Dendritic cell treated with granulocyte-macrophage colony-stimulating factor and Interleukin-4, amounts not matched to agents 40 ng/mL and 50 ng/mL, for 4 days (primary cell): ENCODE measurements at regions not wholly inside any gene's neighbourhood (a gene's known extent, or its start where the extent isn't known, plus 50 kb on each side); places are given as distances from the start of the nearest gene placed in this dataset.

Source experiments
- H3K27ac Mint-ChIP-seq: one replicate; pipeline ENCODE4 v1.8.0; 2022; ENCODE audit warnings: mild to moderate bottlenecking, mixed read lengths
- H3K27me3 Mint-ChIP-seq: one replicate; pipeline ENCODE4 v1.8.0; 2022; ENCODE audit warnings: mild to moderate bottlenecking, mixed read lengths
- H3K36me3 Mint-ChIP-seq: one replicate; pipeline ENCODE4 v1.8.0; 2022; ENCODE audit warnings: low read depth, mixed read lengths
- H3K4me1 Mint-ChIP-seq: one replicate; pipeline ENCODE4 v1.8.0; 2022; ENCODE audit warnings: low read depth, mixed read lengths
- H3K4me3 Mint-ChIP-seq: one replicate; pipeline ENCODE4 v1.8.0; 2022; ENCODE audit warnings: mild to moderate bottlenecking, moderate library complexity, mixed read lengths
- H3K9me3 Mint-ChIP-seq: one replicate; pipeline ENCODE4 v1.8.0; 2022; ENCODE audit warnings: mixed read lengths
- intact Hi-C: fragments of 100-400 bp; cut with micrococcal nuclease; formaldehyde crosslinking; loops from one replicate; pipeline ENCODE4 v1.15.0; 2022

DNA sequence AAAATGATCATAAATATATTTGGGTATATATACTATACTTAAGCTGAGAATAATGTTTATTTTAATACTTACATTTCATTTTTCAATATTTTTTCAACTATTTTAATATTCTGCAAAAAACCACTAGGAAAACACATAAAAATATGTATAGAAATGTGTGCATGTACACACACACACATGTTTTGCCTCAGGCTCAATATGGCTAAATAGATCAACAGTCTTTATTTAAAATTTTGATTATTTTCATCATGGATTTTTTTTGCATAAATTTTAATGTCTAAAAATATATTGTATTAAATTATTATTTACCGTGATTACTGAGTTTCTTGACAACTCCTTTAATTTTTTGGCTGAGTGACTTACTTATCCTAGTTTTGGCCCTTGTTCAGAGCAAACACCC, 846.5 kb downstream of the DHX35 start:
- Mint-ChIP-seq H3K36me3 (no peaks in the 10 kb centered on the region), H3K27me3 (no peaks in the 10 kb centered on the region), H3K27ac (no peak overlapping the region), H3K4me3 (no peak overlapping the region), H3K4me1 (no peaks in the 10 kb centered on the region), H3K9me3 (no peaks in the 10 kb centered on the region)
- intact Hi-C loops = no loop called here

DNA sequence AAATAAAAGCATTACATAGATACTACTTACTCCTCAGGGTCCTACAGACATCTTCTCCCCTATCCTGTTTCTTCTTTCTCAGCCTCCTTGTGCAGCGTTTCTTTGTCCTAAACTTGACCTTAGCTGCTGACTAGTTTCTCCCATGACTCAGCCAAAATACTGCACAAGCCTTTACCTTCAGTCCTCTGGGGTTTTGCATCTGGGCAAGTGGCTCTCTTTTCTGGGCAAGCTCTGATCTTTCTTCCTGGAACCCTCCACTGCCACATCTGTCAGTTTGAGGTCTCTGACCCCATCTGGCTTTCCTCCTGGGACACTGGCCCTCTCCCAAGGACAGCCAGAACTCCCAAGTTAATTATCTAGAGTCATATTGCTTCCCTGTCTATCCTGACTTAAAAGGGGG, 838.4 kb downstream of the DHX35 start:
- Mint-ChIP-seq H3K9me3 (no peaks in the 10 kb centered on the region), H3K27me3 (no peaks in the 10 kb centered on the region), H3K4me3 (no peak overlapping the region), H3K4me1 (no peaks in the 10 kb centered on the region), H3K27ac (no peak overlapping the region), H3K36me3 (no peaks in the 10 kb centered on the region)
- intact Hi-C loops = no loop called here

DNA sequence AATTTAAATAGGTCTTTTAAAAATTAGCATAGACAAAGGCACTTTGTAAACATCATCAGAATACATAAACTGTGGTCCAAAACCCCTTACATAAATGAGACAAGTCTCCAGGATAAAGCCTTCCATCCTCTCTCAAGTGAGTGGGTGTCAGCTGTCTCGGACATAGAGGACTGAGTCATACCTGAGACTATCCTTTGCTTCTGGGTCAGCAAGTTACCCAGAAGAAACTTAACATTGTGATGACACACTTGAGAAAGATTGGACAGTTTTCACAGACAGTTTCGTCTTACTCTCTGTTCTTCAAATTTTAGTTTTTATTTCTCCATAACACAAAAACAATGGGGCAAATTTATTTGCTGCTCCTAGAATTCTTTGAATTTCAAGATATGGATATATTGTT, 838.0 kb downstream of the DHX35 start:
- H3K9me3 Mint-ChIP-seq = no peaks in the 10 kb centered on the region
- no peaks in the 10 kb centered on the region for H3K4me1 Mint-ChIP-seq
- intact Hi-C loops = no loop called here
- no peaks in the 10 kb centered on the region for H3K27me3 Mint-ChIP-seq
- H3K36me3 Mint-ChIP-seq = no peaks in the 10 kb centered on the region
- H3K27ac Mint-ChIP-seq = no peak overlapping the region
- no peak overlapping the region for H3K4me3 Mint-ChIP-seq

DNA sequence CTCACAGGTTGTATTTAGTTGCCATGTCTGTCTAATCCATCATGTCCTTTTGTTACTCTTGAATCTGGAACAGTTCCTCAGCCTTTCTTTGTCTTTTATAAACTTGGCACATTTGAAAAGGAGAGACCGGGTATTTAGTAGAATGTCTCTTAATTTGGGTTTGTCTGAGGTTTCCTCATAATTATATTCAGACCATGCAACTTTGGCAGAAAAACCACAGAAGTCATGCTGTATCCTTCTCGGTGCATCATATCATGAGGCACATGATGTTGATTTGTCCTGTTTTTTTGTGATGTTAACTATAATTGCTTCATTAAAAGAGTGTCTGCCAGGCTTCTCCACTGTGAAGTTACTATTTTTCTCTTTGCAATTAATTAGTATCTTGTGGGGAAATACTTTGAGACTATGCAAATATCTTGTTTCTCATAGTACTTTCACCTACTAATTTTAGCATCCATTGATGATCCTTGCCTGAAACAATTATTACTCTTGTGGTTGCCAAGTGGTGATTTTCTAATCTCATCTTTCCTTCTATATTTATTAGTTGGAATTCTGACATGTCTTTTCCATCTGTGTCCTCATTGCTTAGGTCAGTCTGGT, 837.3 kb downstream of the DHX35 start:
- intact Hi-C loops = no loop called here
- no peaks in the 10 kb centered on the region for H3K36me3 Mint-ChIP-seq
- no peak overlapping the region for H3K27ac Mint-ChIP-seq
- no peak overlapping the region for H3K4me3 Mint-ChIP-seq
- H3K9me3 Mint-ChIP-seq = no peaks in the 10 kb centered on the region
- H3K4me1 Mint-ChIP-seq = no peaks in the 10 kb centered on the region
- no peaks in the 10 kb centered on the region for H3K27me3 Mint-ChIP-seq

DNA sequence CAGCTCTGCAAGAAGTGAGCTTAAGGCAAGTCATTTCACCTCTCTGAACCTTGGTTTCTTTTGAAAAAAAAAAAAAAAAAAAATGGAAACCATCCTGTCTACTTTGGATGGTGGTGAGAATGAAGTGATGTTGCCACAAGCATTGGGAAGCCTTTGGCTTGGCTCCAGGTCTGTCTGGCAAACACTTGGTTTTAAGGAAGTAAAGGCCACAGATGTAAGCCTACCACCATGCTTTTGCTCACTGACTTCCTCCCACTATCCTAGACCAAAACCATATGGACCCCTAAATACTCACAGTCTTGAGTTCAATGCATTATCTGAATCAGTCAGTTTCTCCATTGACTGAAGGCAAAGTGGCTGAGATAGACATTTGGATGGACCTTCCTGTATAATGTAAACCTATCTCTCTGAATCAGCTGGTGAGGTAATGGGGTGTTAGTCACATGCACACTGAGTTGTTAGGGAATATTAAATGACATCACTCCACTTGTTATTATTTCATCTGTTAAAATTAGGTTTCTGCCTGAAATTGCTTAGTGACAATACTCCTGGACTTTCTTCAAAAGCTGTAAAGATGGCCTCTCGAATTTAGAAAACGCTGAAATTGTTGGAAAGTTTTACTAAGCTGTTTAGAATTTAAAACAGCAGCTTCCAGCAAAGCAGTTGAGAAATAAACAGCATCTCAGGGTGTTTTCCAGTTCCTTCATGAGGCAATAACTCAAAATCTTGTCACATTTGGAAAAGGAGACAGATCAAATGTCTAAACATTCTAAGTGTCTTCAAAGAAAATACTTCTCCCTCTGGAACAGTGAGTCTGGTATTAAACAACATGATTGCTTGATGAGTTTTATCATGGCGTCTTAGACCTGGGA, 833.5 kb downstream of the DHX35 start:
- Mint-ChIP-seq H3K4me3 (no peak overlapping the region), H3K9me3 (peaks cover 9% of the 10 kb centered on the region), H3K4me1 (no peaks in the 10 kb centered on the region), H3K36me3 (no peaks in the 10 kb centered on the region), H3K27me3 (no peaks in the 10 kb centered on the region), H3K27ac (no peak overlapping the region)
- intact Hi-C loops = no loop called here

DNA sequence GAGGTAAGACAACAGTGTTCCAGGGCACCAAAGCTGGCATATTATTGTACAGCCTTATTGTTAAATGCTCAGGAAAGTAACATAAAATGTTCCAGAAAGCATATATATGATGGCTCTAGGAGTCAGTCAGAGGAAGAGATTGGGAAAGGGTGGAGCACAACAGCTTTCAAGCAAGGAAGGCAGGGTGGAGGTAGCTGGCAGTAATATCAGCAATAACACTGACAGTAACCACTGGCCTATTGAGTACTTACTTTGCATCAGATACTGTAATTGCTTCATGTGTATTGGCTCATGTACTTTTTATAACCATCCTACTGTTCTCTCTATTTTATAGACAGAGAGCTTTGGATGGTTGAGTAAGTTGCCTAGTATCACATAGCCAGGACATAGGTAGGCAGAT, 830.2 kb downstream of the DHX35 start:
- H3K4me3 Mint-ChIP-seq = no peak overlapping the region
- no peaks in the 10 kb centered on the region for H3K4me1 Mint-ChIP-seq
- no peaks in the 10 kb centered on the region for H3K27me3 Mint-ChIP-seq
- no peaks in the 10 kb centered on the region for H3K36me3 Mint-ChIP-seq
- peaks cover 9% of the 10 kb centered on the region for H3K9me3 Mint-ChIP-seq
- no peak overlapping the region for H3K27ac Mint-ChIP-seq
- intact Hi-C loops = no loop called here

DNA sequence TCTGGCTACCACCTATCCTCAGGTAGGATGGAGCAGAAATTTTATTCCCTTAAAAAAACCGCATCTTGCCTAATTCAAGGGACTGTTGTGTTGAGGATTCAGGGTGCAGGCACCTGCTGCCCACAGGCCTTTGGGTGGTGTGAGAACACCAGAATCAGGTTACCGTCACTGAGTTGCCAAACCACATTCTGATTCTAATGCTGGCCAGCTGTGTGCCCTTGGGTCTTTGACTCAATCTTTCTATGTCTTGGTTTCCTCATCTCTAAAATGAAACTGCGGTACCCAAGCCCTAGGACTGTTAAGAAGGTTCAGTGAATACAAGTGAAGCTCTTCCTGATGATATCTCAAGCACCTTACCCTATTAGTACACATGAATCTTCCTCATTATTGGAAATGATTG, 827.3 kb downstream of the DHX35 start:
- no peak overlapping the region for H3K27ac Mint-ChIP-seq
- no peak overlapping the region for H3K4me3 Mint-ChIP-seq
- no peaks in the 10 kb centered on the region for H3K27me3 Mint-ChIP-seq
- no peaks in the 10 kb centered on the region for H3K36me3 Mint-ChIP-seq
- H3K9me3 Mint-ChIP-seq = peaks cover 24% of the 10 kb centered on the region
- intact Hi-C loops = loop anchor here (10.0 kb wide), 1 partner anchor 65 kb away; no protein-coding TSS in a partner anchor
- no peaks in the 10 kb centered on the region for H3K4me1 Mint-ChIP-seq

DNA sequence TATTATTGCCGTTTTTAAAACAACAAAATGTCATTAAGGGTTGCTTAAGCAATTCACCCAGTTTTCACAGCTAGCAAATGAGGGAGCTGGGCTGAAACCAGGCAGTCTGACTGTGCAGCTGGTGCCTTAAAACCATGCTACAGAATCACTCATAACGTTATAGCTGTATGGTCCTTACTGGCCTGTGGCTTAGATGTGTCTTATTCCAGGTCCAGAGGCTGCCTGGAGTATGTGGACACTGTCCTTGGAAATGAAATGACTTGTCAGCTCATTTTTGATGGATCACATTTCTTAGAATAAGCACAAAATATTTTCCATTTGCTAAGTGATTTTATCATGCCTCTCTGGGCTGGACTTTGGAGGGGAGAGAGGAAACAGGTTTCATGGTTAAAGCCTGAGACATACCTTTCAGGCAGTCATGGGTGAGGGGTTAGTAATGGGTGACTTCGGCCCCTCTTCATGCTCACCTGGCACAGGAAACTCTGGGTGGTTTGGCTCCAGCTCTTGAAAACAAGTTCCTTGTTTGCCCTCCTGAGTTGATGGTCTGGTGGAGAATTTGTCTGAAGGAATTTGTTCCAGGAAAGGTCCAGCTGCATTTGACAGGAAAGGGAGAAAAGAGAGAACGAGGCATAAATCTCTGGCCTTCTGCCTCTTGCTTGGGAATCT, 823.2 kb downstream of the DHX35 start:
- H3K27me3 Mint-ChIP-seq = no peaks in the 10 kb centered on the region
- intact Hi-C loops = loop anchor here (10.0 kb wide), 1 partner anchor 69 kb away; no protein-coding TSS in a partner anchor
- H3K36me3 Mint-ChIP-seq = no peaks in the 10 kb centered on the region
- H3K9me3 Mint-ChIP-seq = peaks cover 37% of the 10 kb centered on the region
- H3K4me1 Mint-ChIP-seq = no peaks in the 10 kb centered on the region
- no peak overlapping the region for H3K27ac Mint-ChIP-seq
- H3K4me3 Mint-ChIP-seq = no peak overlapping the region

DNA sequence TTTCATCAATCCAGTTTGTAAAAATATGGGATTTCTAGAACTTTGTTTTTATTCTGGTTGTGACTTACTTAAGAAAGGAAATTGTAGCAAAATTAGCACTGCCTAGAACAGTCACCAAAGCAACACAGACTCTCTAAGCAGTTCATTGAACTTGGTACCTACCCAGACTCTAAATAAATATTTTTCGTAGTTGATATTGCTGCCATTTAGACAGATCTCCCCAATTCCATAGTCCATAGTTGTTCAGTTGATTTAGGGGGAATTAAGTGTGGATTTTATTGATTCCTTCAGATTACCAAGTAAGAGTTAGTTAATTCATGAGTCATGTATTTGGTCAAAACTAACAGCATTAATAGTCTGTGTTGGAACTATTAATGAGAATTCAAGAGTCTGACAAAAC, 822.5 kb downstream of the DHX35 start:
- Mint-ChIP-seq H3K4me3 (no peak overlapping the region), H3K27me3 (no peaks in the 10 kb centered on the region), H3K27ac (no peak overlapping the region), H3K36me3 (no peaks in the 10 kb centered on the region), H3K4me1 (no peaks in the 10 kb centered on the region), H3K9me3 (peaks cover 37% of the 10 kb centered on the region)
- intact Hi-C loops = loop anchor here (10.0 kb wide), 1 partner anchor 70 kb away; no protein-coding TSS in a partner anchor

DNA sequence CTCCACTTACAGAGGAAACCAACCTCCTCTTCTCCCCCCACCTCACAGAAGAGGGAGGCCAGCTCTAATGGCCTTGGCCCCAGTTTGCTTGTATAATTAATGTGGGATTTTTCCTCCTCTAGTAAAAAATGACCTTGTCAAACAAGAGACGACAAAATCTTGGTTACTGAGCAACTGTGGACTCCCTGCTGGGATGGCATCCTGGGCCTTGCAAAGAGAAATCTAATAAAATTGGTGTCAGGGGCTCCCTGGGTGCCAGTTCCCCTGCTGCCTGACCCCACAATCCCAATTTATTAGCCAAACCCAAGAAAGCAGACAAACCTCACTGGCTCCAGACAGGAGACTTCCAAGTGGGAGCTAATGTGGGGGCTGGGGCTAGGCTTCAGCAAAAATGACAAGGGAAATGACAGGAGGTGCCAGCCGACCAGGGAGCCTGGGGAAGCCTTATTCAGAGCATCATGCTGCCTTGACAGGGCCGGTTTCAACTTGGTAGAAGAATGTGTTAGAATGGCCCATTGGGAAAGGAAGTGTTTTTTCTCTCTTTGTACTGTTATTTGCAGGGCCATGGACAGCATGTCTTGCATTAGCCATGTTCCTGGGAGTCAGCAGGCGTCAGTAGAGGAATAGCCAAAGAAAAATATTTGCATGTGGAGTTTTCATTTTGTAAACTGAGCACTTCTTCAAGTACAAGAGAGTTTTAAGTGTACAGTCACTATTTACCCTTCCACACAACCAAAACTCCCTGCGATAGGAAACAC, 816.9 kb downstream of the DHX35 start:
- Mint-ChIP-seq H3K27ac (no peak overlapping the region), H3K4me1 (no peaks in the 10 kb centered on the region)
- intact Hi-C loops = no loop called here

DNA sequence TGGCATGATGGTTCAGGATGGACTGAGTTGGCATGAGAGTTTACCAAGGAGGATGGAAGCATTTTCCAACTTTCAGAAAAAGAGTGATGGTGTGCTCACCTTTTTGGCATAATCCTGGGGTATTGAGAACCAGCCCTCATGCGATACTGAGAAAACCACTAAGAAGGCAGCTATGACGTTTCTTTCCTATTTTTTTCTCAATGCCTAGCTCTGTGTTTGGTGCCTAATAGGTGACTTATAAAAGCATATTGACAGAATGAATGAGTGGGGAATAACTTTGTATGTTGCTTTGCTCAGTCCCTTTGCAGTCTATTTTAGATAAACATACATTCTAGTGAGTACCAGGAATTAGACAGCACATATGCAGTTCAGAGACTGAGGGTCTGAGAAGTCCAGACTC, 816.3 kb downstream of the DHX35 start:
- intact Hi-C loops = no loop called here
- Mint-ChIP-seq H3K27ac (no peak overlapping the region), H3K27me3 (no peaks in the 10 kb centered on the region), H3K4me3 (no peak overlapping the region), H3K4me1 (no peaks in the 10 kb centered on the region), H3K9me3 (peaks cover 12% of the 10 kb centered on the region), H3K36me3 (no peaks in the 10 kb centered on the region)

More for the DNA sequence above, 816.9 kb downstream of the DHX35 start:
- Mint-ChIP-seq H3K4me3 (no peak overlapping the region), H3K27me3 (no peaks in the 10 kb centered on the region), H3K36me3 (no peaks in the 10 kb centered on the region), H3K9me3 (peaks cover 18% of the 10 kb centered on the region)

DNA sequence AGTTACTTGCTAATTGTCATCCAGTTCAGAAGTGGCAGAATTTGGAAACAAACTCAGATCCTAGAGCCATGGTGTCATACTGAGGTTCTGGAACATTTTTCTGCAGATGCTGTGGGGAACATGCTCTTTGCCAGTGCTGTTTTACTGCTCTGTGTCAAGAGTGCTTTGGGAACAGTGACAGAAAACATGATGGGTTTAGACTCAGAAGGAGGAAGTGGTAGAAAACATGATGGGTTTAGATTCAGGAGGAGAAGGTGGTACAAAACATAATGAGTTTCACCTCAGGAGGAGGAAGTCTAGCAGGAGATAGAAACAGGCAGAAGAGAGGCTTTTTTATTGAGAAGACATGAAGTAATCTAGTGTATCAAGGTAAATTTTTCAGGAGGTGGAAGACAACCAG, 815.5 kb downstream of the DHX35 start:
- Mint-ChIP-seq H3K27ac (no peak overlapping the region), H3K9me3 (peaks cover 4% of the 10 kb centered on the region), H3K27me3 (no peaks in the 10 kb centered on the region), H3K4me1 (no peaks in the 10 kb centered on the region), H3K4me3 (no peak overlapping the region), H3K36me3 (no peaks in the 10 kb centered on the region)
- intact Hi-C loops = no loop called here

DNA sequence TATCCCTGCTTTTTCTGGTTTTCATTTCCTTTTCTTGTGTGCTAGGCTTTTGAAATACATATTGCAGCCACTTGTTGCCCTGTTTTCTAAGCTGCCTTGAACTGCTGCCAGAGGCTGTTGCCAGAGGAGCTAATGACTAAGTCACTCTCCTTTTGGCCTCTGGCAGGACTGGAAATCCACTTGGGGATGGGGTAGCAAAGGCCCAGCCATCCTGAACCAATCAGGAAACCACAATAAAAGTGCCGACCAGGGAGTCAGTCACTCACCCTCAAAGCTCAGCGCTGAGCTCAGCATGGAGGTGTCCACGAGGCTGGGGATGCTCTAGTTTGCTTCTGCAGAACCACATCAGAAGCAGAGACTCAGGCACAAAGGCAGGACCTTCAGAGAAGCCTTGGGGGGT, 813.0 kb downstream of the DHX35 start:
- intact Hi-C loops = no loop called here
- H3K4me3 Mint-ChIP-seq = no peak overlapping the region
- H3K27ac Mint-ChIP-seq = no peak overlapping the region
- no peaks in the 10 kb centered on the region for H3K27me3 Mint-ChIP-seq
- no peaks in the 10 kb centered on the region for H3K36me3 Mint-ChIP-seq
- no peaks in the 10 kb centered on the region for H3K4me1 Mint-ChIP-seq
- H3K9me3 Mint-ChIP-seq = peaks cover 16% of the 10 kb centered on the region
